ENCODE measurements at regions not wholly inside any gene's neighbourhood (a gene's known extent, or its start where the extent isn't known, plus 50 kb on each side); places are given as distances from the start of the nearest gene placed in this dataset.

GRCh38 chr20:43320536-43320935 is 130.8 kb upstream of the PTPRT start:
- TF ChIP-seq CTCF (IDR thresholded peaks at IDR 0.05 in 2 of 3, conservative IDR thresholded peaks at IDR 0.05 in 1 of 3; ENCODE audit: control insufficient read depth in 2 of 3, extremely low read depth in 1 of 3, insufficient read depth in 1 of 3, low read depth in 3 of 3, low read length in 3 of 3) (no peak), TBL1XR1 (IDR thresholded peaks at IDR 0.05; ENCODE audit: low read depth, low read length) (no peak), ATF2 (IDR thresholded peaks at IDR 0.05; ENCODE audit: low read length) (no peak), NFIC (IDR thresholded peaks at IDR 0.05; ENCODE audit: low read depth, low read length) (no peak), POLR2A (IDR thresholded peaks at IDR 0.05; ENCODE audit: low read depth, low read length) (no peak), NR2F1 (conservative IDR thresholded peaks at IDR 0.05) (no peak), FOXK2 (IDR thresholded peaks at IDR 0.05) (no peak)

Measured in GM12878 (cell line).